ENCODE measurements at regions not wholly inside any gene's neighbourhood (a gene's known extent, or its start where the extent isn't known, plus 50 kb on each side); places are given as distances from the start of the nearest gene placed in this dataset.
"Not testable (repeated sequence)": the region's sequence is repeated elsewhere in the genome, so short reads cannot be mapped to it uniquely, and the experiment has no call there.

- no peak for DNase-seq
Measured at GRCh38 chr2:175454953-175455389, 273.5 kb upstream of the ATP5MC3 start.

GRCh38 chr2:175450029-175450760 is 268.7 kb upstream of the ATP5MC3 start:
- DNase-seq: no peak

GRCh38 chr2:175449616-175450015 is 268.1 kb upstream of the ATP5MC3 start:
- no peak for DNase-seq

GRCh38 chr2:175446201-175446600 is 264.7 kb upstream of the ATP5MC3 start:
- no peak for DNase-seq

GRCh38 chr2:175445281-175445680 is 263.8 kb upstream of the ATP5MC3 start:
- no peak for DNase-seq

GRCh38 chr2:175442441-175442840 is 260.9 kb upstream of the ATP5MC3 start:
- no peak for DNase-seq

GRCh38 chr2:175441181-175441761 is 259.8 kb upstream of the ATP5MC3 start:
- DNase-seq: no peak

- no peak for DNase-seq
Measured at GRCh38 chr2:175439416-175439815, 257.9 kb upstream of the ATP5MC3 start.

- no peak for DNase-seq
Measured at GRCh38 chr2:175437167-175437566, 255.7 kb upstream of the ATP5MC3 start.

GRCh38 chr2:175436076-175436475 is 254.6 kb upstream of the ATP5MC3 start:
- DNase-seq: no peak

- DNase-seq: no peak
Measured at GRCh38 chr2:175435012-175435411, 253.5 kb upstream of the ATP5MC3 start.

GRCh38 chr2:175432793-175433192 is 251.3 kb upstream of the ATP5MC3 start:
- DNase-seq: no peak

- DNase-seq: no peak
Measured at GRCh38 chr2:175432021-175432420, 250.5 kb upstream of the ATP5MC3 start.

GRCh38 chr2:175431101-175431946 is 249.8 kb upstream of the ATP5MC3 start:
- DNase-seq: no peak

GRCh38 chr2:175430236-175430635 is 248.7 kb upstream of the ATP5MC3 start:
- DNase-seq: no peak

GRCh38 chr2:175418224-175418835 is 236.8 kb upstream of the ATP5MC3 start:
- no peak for DNase-seq

GRCh38 chr2:175414882-175415487 is 233.5 kb upstream of the ATP5MC3 start:
- peak; percentile 63 for DNase-seq

GRCh38 chr2:175414191-175414881 is 232.8 kb upstream of the ATP5MC3 start:
- DNase-seq: no peak

GRCh38 chr2:175410941-175411340 is 229.4 kb upstream of the ATP5MC3 start:
- DNase-seq: not testable (repeated sequence)

GRCh38 chr2:175404839-175405238 is 223.3 kb upstream of the ATP5MC3 start:
- DNase-seq: no peak

- no peak for DNase-seq
Measured at GRCh38 chr2:175403599-175404221, 222.2 kb upstream of the ATP5MC3 start.

GRCh38 chr2:175402571-175402970 is 221.1 kb upstream of the ATP5MC3 start:
- no peak for DNase-seq

Measured in NCI-H226 (cell line).